Activated CD4-positive, alpha-beta T cell treated with anti-CD3 and anti-CD28 coated beads, Interleukin-2, amount 50 U/mL, for 1 hour (primary cell): ENCODE measurements at regions not wholly inside any gene's neighbourhood (a gene's known extent, or its start where the extent isn't known, plus 50 kb on each side); places are given as distances from the start of the nearest gene placed in this dataset.
"Not testable (repeated sequence)": the region's sequence is repeated elsewhere in the genome, so short reads cannot be mapped to it uniquely, and the experiment has no call there.

Source experiments
- DNase-seq: peaks from one replicate; pipeline ENCODE4 v3.0.0-alpha.2; 2020

- no peak for DNase-seq
Measured at GRCh38 chr2:137892739-137893138, 71.5 kb upstream of the HNMT start.

- DNase-seq: no peak
Measured at GRCh38 chr2:137893145-137893544, 71.1 kb upstream of the HNMT start.

DNA sequence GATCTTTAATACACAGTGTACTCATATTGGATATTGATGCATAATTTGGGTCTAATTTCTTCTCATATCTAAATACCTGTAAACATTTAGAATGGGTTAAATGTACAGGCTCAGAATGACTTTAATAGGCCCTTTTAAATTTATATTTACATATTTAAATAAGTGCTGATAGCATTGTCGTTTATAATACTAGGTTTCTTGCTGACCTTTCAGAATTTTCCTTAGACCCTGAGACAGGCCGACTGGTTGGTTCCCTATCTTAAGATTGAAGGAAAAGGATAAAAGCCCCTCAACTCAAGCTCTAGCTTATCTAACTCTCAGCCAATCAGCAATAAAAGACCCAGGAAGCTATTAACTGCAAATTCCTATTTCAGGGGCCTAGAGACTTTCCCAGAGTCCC lies 67.8 kb upstream of the HNMT start:
- no peak for DNase-seq

GRCh38 chr2:137897082-137897481 lies 67.2 kb upstream of the HNMT start:
- DNase-seq: no peak

DNA sequence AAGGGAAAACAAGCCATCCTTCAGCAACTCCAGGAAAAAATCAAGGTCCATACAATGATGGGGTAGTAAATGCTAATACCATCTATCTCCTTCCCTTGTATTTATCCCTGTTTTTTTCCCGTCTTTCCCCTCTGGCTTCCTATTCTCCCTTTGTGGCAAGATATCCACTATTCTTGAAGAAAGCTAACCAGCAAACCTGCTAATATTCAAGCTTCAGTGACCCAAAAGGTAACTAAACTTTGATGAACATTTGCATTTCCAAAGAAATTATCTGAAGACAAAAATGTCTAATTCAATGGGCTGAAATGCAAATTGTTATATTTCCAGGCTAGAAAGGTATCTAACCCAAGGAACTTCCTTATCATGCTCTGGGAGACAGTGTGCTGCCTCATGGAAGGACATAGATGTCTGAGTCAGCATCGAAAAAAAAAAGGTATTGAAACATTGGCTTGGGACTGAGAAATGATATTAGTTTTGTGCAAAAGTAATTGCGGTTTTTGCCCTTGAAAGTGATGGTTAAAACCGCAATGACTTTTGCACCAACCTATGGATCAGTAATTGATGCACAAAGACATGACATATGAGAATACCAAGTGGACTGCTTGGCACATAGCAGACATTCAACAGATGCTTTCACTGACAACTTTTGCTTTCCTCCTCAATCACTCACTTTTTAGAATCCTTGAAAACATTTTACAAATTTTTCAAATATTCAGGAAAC lies 63.7 kb upstream of the HNMT start:
- DNase-seq: no peak

DNA sequence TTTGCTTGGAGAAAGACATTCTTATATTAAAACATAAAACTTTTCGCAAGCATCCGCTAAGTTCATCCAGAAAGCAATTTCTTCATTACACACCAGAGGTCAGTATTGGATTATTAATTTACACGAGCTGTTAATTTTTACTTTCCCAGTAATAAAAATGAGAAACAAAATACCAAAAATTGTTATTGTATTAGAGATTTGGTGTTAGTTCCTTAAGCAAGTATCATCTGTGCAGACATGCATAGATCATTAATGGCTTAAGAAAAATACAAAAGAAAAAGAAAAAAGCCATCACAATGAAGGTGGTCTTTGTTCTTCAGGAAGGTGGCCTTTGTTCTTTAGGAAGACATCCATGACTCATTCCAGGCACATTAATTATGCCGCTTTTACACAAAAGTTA lies 53.6 kb upstream of the HNMT start:
- DNase-seq: no peak

DNA sequence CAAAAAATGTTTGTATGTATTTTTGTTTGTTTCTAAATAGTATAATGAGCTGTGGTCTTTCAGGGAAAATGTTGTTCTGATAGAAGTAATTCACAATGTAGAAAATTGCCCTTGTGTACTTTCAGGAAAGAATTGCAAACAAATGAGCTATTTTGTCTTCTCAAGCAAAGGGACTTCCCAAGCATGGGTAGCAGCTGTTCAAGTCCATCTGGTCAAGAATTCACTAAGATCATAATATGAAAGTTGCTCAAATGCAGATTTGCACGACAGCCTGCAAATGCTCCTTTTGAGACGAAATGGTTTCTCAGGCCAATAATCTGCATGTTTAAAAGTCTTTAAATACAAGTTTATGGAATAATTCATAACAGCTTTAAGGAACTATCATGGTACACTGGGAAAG lies 51.9 kb upstream of the HNMT start:
- no peak for DNase-seq

DNA sequence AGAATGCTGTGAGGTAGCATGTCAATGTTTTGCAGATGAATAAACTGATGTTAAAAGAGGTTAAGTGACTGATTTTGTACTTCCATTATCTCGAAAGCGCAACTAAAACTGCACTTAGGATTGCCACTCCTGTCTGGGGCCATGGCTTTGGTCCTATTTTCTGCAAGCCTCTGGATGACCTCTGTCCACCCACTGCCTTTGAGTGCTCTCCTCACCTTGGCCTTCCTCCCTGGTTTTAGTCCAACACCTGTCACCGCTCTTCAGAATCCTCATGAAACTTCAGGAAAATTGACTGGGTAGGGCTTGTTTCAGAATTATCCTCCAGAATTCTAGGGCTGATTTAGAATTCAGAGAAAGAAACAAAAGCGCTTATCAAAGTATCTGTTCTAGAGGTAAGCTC lies 51.1 kb upstream of the HNMT start:
- DNase-seq: no peak

- not testable (repeated sequence) for DNase-seq
Measured at GRCh38 chr2:137913648-137914047, 50.6 kb upstream of the HNMT start.
